ENCODE measurements at regions not wholly inside any gene's neighbourhood (a gene's known extent, or its start where the extent isn't known, plus 50 kb on each side); places are given as distances from the start of the nearest gene placed in this dataset.

- no peak for TF ChIP-seq ATF3 (IDR thresholded peaks at IDR 0.05)
- TF ChIP-seq HNF4A (conservative IDR thresholded peaks at IDR 0.05), result no peak
These were observed 476.6 kb upstream of the TNC start (continued) for GRCh38 chr9:115594557-115594956.

- 39% methylated on average over 10 of the region's 10 CpGs for WGBS
- Histone ChIP-seq H3K27ac (ENCODE audit: low read depth in 1 of 2, low read length in 2 of 2) (no peak overlapping the region), H3K9me3 (ENCODE audit: control insufficient read depth in 4 of 4, low read length in 3 of 4) (no peaks in the 10 kb centered on the region), H3K9ac (ENCODE audit: low read depth in 1 of 2, low read length in 2 of 2) (no peak overlapping the region), H3K4me3 (ENCODE audit: low read depth in 1 of 3, low read length in 3 of 3) (no peak overlapping the region), H3K4me1 (ENCODE audit: control insufficient read depth in 4 of 4, insufficient read depth in 4 of 4, low read length in 3 of 4) (no peaks in the 10 kb centered on the region), H3K36me3 (ENCODE audit: control insufficient read depth in 4 of 4, insufficient read depth in 3 of 4, low read depth in 1 of 4, low read length in 3 of 4) (no peaks in the 10 kb centered on the region), H3K27me3 (ENCODE audit: control insufficient read depth in 4 of 4, insufficient read depth in 4 of 4, low read length in 3 of 4) (peaks cover 0 to 3% (median 0%) of the 10 kb centered on the region in 4 donors)
- no peak for DNase-seq (ENCODE audit: low spot score)
- TF ChIP-seq ZBTB33 (IDR thresholded peaks at IDR 0.05) (no peak), SP1 (IDR thresholded peaks at IDR 0.05) (no peak), HNF4A (conservative IDR thresholded peaks at IDR 0.05) (no peak), REST (IDR thresholded peaks at IDR 0.05) (no peak), FOXA1 (IDR thresholded peaks at IDR 0.05) (no peak), CTCF (IDR thresholded peaks at IDR 0.05; ENCODE audit: low read depth, low read length, missing input control) (no peak), NR2F2 (IDR thresholded peaks at IDR 0.05) (no peak), GABPA (IDR thresholded peaks at IDR 0.05 in 1 of 2, conservative IDR thresholded peaks at IDR 0.05 in 1 of 2) (no peak), RAD21 (IDR thresholded peaks at IDR 0.05) (no peak), JUND (IDR thresholded peaks at IDR 0.05) (no peak), EGR1 (IDR thresholded peaks at IDR 0.05; ENCODE audit: low read depth in 2 of 2) (no peak), FOXA2 (IDR thresholded peaks at IDR 0.05) (no peak), YY1 (IDR thresholded peaks at IDR 0.05) (no peak), MAX (IDR thresholded peaks at IDR 0.05) (no peak)
These were observed 478.2 kb upstream of the TNC start for GRCh38 chr9:115596021-115596745.

All from liver (tissue), 8 donors.